ENCODE measurements at regions not wholly inside any gene's neighbourhood (a gene's known extent, or its start where the extent isn't known, plus 50 kb on each side); places are given as distances from the start of the nearest gene placed in this dataset.

DNA sequence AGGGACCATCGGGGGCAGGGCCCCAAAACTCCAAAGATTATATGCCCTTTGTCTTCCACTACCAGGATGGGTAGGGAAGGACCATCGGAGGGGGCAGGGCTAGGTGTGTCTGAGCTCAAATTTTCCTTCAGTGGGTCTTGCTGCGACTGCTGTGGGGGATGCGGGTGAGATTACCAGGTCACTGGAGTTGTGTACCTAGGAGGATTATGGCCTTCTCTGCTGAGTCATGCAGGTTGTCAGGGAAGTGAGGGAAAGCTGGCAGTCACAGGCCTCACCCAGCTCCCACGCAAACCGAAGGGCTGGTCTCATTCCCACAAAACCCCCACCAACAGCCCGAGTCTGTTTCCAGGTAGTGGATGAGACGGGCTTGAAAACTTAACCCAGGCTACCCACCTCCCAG, 489.4 kb downstream of the ZNF608 start:
- no peak for FAIRE-seq

More for the DNA sequence above, 489.4 kb downstream of the ZNF608 start:
- H3K27me3 ChIP-seq (ENCODE audit: control insufficient read depth in 2 of 2, insufficient read depth in 2 of 2, low read length in 2 of 2), result peaks cover 0 to 1% of the 10 kb centered on the region in 2 experiments
- DNase-seq (ENCODE audit: low read depth, low spot score), result no peak
- no peak for TF ChIP-seq POLR2A (IDR thresholded peaks at IDR 0.05; ENCODE audit: low read depth, low read length)
- no peak for TF ChIP-seq CTCF (IDR thresholded peaks at IDR 0.05; ENCODE audit: extremely low read depth in 1 of 2, insufficient read depth in 1 of 2, low read depth in 1 of 2, low read length in 2 of 2)
- TF ChIP-seq EZH2 (IDR thresholded peaks at IDR 0.05; ENCODE audit: borderline replicate concordance, low read depth, low read length, severe bottlenecking), result no peak
- no peak for TF ChIP-seq MYC (IDR thresholded peaks at IDR 0.05; ENCODE audit: low read depth, low read length)
- TF ChIP-seq GATA2 (IDR thresholded peaks at IDR 0.05; ENCODE audit: insufficient read depth, insufficient read length, low read depth, low read length), result no peak
- TF ChIP-seq MAX (IDR thresholded peaks at IDR 0.05; ENCODE audit: insufficient read depth, insufficient read length), result no peak
- no peak for TF ChIP-seq JUN (IDR thresholded peaks at IDR 0.05; ENCODE audit: borderline replicate concordance, insufficient read depth, insufficient read length, low read depth)
- no peak overlapping the region for H3K4me3 ChIP-seq (replicated peaks in 1 of 3; ENCODE audit: insufficient read depth in 1 of 3, low read depth in 1 of 3, low read length in 3 of 3)
- no peaks in the 10 kb centered on the region for H3K9me3 ChIP-seq (replicated peaks; ENCODE audit: control insufficient read depth, insufficient read depth, low read length)
- no peak overlapping the region for H3K27ac ChIP-seq (ENCODE audit: insufficient read depth, low read depth, low read length)
- H4K20me1 ChIP-seq (replicated peaks; ENCODE audit: control insufficient read depth, extremely low read depth, insufficient read depth, low read length), result no peaks in the 10 kb centered on the region
- dilution Hi-C loops (cut with MboI; ENCODE audit: extremely low pct_ligation_motif_present, low sequenced_read_pairs) (no loop called here), intact Hi-C loops (cut with micrococcal nuclease) (no loop called here)
- no peaks in the 10 kb centered on the region for H3K9me1 ChIP-seq (replicated peaks; ENCODE audit: control insufficient read depth, extremely low read depth, insufficient read depth, low read length)
- POLR2A ChIA-PET, result no interaction called here
- CTCF ChIA-PET, result no interaction called here
- H3K9ac ChIP-seq (replicated peaks; ENCODE audit: extremely low read depth, insufficient read depth, low read length), result no peak overlapping the region
- no peaks in the 10 kb centered on the region for H3K4me1 ChIP-seq (ENCODE audit: control insufficient read depth, extremely low read depth, insufficient read depth, low read length)
- H2AFZ ChIP-seq (ENCODE audit: low read depth, low read length), result no peak overlapping the region
- no TSS peak for BruUV-seq (replicated peaks)
- no peaks in the 10 kb centered on the region for H3K36me3 ChIP-seq (ENCODE audit: control insufficient read depth in 2 of 2, extremely low read depth in 1 of 2, insufficient read depth in 2 of 2, low read length in 2 of 2)
- no peak overlapping the region for H3K4me2 ChIP-seq (ENCODE audit: insufficient read depth, low read length)
- H3K79me2 ChIP-seq (ENCODE audit: control insufficient read depth, insufficient read depth, low read length), result no peaks in the 10 kb centered on the region

Data from endothelial cell of umbilical vein (primary cell).